Fibroblast of lung (primary cell): ENCODE measurements at regions not wholly inside any gene's neighbourhood (a gene's known extent, or its start where the extent isn't known, plus 50 kb on each side); places are given as distances from the start of the nearest gene placed in this dataset.

Source experiments
- DNase-seq, 2 donors: peaks; one replicate each; pipeline versions ENCODE4 v3.0.0 to v3.0.0-alpha.2; 2010; ENCODE audit warnings: low read depth in 2 of 2
- H2AFZ ChIP-seq: 2 replicates; pipeline ENCODE4 v1.5.1; 2012; ENCODE audit warnings: low read length, control low read depth, inconsistent platforms
- H3K27ac ChIP-seq: 2 replicates; pipeline ENCODE4 v1.5.1; 2011; ENCODE audit warnings: low read length, control low read depth; ENCODE audit not compliant: insufficient read depth
- H3K27me3 ChIP-seq: 2 replicates; pipeline ENCODE4 v1.5.1; 2011; ENCODE audit warnings: mild to moderate bottlenecking, low read length; ENCODE audit not compliant: control insufficient read depth, insufficient read depth
- H3K36me3 ChIP-seq: 2 replicates; pipeline ENCODE4 v1.5.1; 2011; ENCODE audit warnings: low read length; ENCODE audit not compliant: control insufficient read depth, insufficient read depth
- H3K4me1 ChIP-seq: 2 replicates; pipeline ENCODE4 v1.5.1; 2011; ENCODE audit warnings: low read length; ENCODE audit not compliant: control insufficient read depth, insufficient read depth; ENCODE audit errors: extremely low read depth
- H3K4me2 ChIP-seq: 2 replicates; pipeline ENCODE4 v1.5.1; 2011; ENCODE audit warnings: low read length, control low read depth; ENCODE audit not compliant: insufficient read depth; ENCODE audit errors: extremely low read depth
- H3K4me3 ChIP-seq, 4 experiments: fragments of 200-600 bp in 1 of 4; sonication (generic) in 1 of 4; replicated peaks in 1 of 4; 2 replicates each; pipeline ENCODE4 v1.5.1; 2011 to 2016; ENCODE audit warnings: low read length in 4 of 4, low read depth in 3 of 4, mild to moderate bottlenecking in 3 of 4, control low read depth in 2 of 4, inconsistent platforms in 1 of 4, mixed read lengths in 1 of 4; ENCODE audit not compliant: insufficient read depth in 1 of 4; ENCODE audit errors: control extremely low read depth in 1 of 4
- H3K79me2 ChIP-seq: 2 replicates; pipeline ENCODE4 v1.5.1; 2012; ENCODE audit warnings: mild to moderate bottlenecking, low read length, inconsistent platforms; ENCODE audit not compliant: control insufficient read depth, insufficient read depth
- H3K9ac ChIP-seq: 2 replicates; pipeline ENCODE4 v1.5.1; 2011; ENCODE audit warnings: mild to moderate bottlenecking, low read length, control low read depth; ENCODE audit not compliant: insufficient read depth
- H3K9me3 ChIP-seq: 2 replicates; pipeline ENCODE4 v1.5.1; 2012; ENCODE audit warnings: low read depth, low read length; ENCODE audit not compliant: control insufficient read depth, insufficient read depth
- H4K20me1 ChIP-seq: 2 replicates; pipeline ENCODE4 v1.5.1; 2011; ENCODE audit warnings: low read length; ENCODE audit not compliant: control insufficient read depth, insufficient read depth; ENCODE audit errors: extremely low read depth
- EZH2 ChIP-seq: IDR thresholded peaks from 2 replicates; pipeline ENCODE4 v1.5.1; 2012; ENCODE audit warnings: low read length, control low read depth, mild to moderate bottlenecking; ENCODE audit errors: missing control alignments
- TF ChIP-seq, protein P1 (sequence below), 2 donors: IDR thresholded peaks in 1 of 2; conservative IDR thresholded peaks in 1 of 2; 1 replicate in 1 of 2; 2 replicates in 1 of 2; pipeline ENCODE4 v1.5.1; 2011 to 2012; ENCODE audit warnings: low read length in 2 of 2, control low read depth in 1 of 2, inconsistent platforms in 1 of 2, low read depth in 1 of 2, mild to moderate bottlenecking in 1 of 2

DNA sequence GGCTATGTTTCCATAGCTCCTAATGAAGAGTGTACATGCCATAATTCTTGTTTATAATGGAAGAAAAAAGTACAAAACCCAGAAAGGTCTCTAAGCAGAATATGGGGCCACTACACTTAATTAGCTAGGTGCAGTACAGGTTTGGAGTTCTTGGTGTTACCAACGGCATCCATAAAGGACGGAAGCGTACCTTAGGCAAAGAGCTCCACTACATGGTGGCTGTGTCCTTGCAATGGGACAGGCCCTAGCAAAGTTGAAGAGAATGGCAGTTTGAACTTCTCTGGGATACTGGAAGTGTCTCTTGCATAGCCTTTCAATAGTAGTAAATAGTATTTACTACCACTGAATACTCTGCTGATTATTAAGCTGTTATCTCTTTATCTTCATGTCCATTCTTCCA is 371.7 kb upstream of the MMS22L start:
- Histone ChIP-seq H3K27ac (no peak overlapping the region), H3K9ac (no peak overlapping the region), H3K9me3 (no peaks in the 10 kb centered on the region), H3K36me3 (no peaks in the 10 kb centered on the region), H3K27me3 (no peaks in the 10 kb centered on the region), H2AFZ (no peak overlapping the region), H3K4me3 (no peak overlapping the region), H4K20me1 (no peaks in the 10 kb centered on the region), H3K79me2 (no peaks in the 10 kb centered on the region), H3K4me1 (no peaks in the 10 kb centered on the region), H3K4me2 (no peak overlapping the region)
- no peak for TF ChIP-seq EZH2
- TF ChIP-seq, protein P1, sequence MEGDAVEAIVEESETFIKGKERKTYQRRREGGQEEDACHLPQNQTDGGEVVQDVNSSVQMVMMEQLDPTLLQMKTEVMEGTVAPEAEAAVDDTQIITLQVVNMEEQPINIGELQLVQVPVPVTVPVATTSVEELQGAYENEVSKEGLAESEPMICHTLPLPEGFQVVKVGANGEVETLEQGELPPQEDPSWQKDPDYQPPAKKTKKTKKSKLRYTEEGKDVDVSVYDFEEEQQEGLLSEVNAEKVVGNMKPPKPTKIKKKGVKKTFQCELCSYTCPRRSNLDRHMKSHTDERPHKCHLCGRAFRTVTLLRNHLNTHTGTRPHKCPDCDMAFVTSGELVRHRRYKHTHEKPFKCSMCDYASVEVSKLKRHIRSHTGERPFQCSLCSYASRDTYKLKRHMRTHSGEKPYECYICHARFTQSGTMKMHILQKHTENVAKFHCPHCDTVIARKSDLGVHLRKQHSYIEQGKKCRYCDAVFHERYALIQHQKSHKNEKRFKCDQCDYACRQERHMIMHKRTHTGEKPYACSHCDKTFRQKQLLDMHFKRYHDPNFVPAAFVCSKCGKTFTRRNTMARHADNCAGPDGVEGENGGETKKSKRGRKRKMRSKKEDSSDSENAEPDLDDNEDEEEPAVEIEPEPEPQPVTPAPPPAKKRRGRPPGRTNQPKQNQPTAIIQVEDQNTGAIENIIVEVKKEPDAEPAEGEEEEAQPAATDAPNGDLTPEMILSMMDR (conservative IDR thresholded peaks at IDR 0.05 in 1 of 2, IDR thresholded peaks at IDR 0.05 in 1 of 2; ENCODE audit: low read depth in 1 of 2, low read length in 2 of 2), result no peak
- DNase-seq, result no peak

DNA sequence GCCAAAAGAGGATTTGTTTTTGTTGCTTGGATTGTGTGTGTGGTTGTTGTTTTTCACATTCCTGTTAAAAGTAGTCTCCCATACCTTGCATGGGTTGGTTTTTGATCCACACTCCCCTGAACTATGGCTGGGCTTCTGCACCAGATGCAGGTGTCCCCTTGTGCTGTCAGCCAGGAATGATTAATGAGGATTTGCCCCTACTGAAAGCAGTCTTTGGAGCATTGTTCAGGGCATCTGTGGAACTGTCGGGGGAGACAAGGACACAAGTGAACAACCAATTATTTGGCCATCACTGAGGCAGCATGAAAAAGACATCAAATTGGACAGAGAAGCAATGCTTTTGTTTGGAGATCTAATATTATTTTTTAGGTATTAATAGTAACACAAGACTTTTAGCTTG is 373.2 kb upstream of the MMS22L start:
- no peak overlapping the region for H2AFZ ChIP-seq
- H3K4me1 ChIP-seq, result no peaks in the 10 kb centered on the region
- no peak for DNase-seq
- H3K27ac ChIP-seq, result no peak overlapping the region
- no peaks in the 10 kb centered on the region for H3K36me3 ChIP-seq
- no peaks in the 10 kb centered on the region for H4K20me1 ChIP-seq
- no peak overlapping the region for H3K9ac ChIP-seq
- no peaks in the 10 kb centered on the region for H3K9me3 ChIP-seq
- H3K79me2 ChIP-seq, result no peaks in the 10 kb centered on the region
- H3K4me3 ChIP-seq, result no peak overlapping the region
- TF ChIP-seq, protein P1 (conservative IDR thresholded peaks at IDR 0.05 in 1 of 2, IDR thresholded peaks at IDR 0.05 in 1 of 2; ENCODE audit: low read depth in 1 of 2, low read length in 2 of 2), result no peak
- no peak for TF ChIP-seq EZH2
- no peaks in the 10 kb centered on the region for H3K27me3 ChIP-seq
- H3K4me2 ChIP-seq, result no peak overlapping the region

DNA sequence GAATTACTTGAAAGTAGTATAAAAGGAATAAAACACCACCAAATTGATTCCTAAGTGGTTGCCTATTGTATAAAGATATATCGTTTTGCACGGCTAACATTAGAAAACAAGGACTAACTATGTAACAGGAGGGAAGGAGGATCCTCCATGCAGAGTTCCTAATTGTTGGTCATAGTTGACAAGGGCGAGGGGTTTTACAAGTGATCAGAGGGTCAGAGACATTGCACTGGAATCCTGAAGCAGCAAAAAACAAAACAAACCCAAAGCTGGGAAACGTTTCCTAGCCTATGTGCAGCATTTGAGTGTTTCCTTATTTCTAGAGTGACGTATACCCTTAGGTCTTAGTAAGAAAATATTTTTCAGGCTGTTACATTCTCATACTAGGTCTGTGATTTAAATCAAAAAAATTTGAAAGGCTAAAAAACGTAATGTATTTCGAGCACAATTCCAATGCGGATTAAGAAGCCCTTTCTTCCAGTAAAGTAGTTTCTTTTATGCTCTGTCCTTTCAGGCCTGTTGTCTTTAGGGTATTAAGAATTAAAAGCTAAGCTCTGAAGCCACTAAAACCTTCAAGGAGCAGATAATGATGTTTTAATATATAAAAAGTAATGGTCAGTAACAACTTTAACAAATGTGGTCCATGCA is 373.8 kb upstream of the MMS22L start:
- no peaks in the 10 kb centered on the region for H4K20me1 ChIP-seq
- H3K9me3 ChIP-seq, result no peaks in the 10 kb centered on the region
- no peak overlapping the region for H3K27ac ChIP-seq
- no peak overlapping the region for H3K4me2 ChIP-seq
- no peaks in the 10 kb centered on the region for H3K27me3 ChIP-seq
- DNase-seq, result no peak
- TF ChIP-seq EZH2, result no peak
- TF ChIP-seq, protein P1 (conservative IDR thresholded peaks at IDR 0.05 in 1 of 2, IDR thresholded peaks at IDR 0.05 in 1 of 2; ENCODE audit: low read depth in 1 of 2, low read length in 2 of 2), result no peak
- no peaks in the 10 kb centered on the region for H3K4me1 ChIP-seq
- no peak overlapping the region for H3K4me3 ChIP-seq
- H3K9ac ChIP-seq, result no peak overlapping the region
- H3K79me2 ChIP-seq, result no peaks in the 10 kb centered on the region
- no peaks in the 10 kb centered on the region for H3K36me3 ChIP-seq
- no peak overlapping the region for H2AFZ ChIP-seq
